OCI-LY3 (cell line): ENCODE measurements at regions not wholly inside any gene's neighbourhood (a gene's known extent, or its start where the extent isn't known, plus 50 kb on each side); places are given as distances from the start of the nearest gene placed in this dataset.

Experiments
- H2AFZ ChIP-seq: fragments of 200-600, 300-600 bp; shearing (Covaris generic); 2 replicates; pipeline ENCODE4 v1.6.0; 2014; ENCODE audit warnings: antibody characterized with exemption, low read depth, low read length
- H3K27ac ChIP-seq: fragments of 200-600, 300-600 bp; sonication (generic); 2 replicates; pipeline ENCODE4 v1.5.1; 2014; ENCODE audit warnings: mild to moderate bottlenecking, low read length, moderate library complexity, mixed read lengths
- H3K27me3 ChIP-seq: fragments of 200-600, 300-600 bp; sonication (generic); 2 replicates; pipeline ENCODE4 v1.6.1; 2014; ENCODE audit warnings: low read depth, low read length, mixed read lengths
- H3K36me3 ChIP-seq: fragments of 200-600, 300-600 bp; sonication (generic); replicated peaks from 2 replicates; pipeline ENCODE3; 2014; ENCODE audit warnings: low read depth, low read length, mixed read lengths
- H3K4me1 ChIP-seq: fragments of 300-600, 200-600 bp; sonication (generic); 2 replicates; pipeline ENCODE4 v1.6.1; 2014; ENCODE audit warnings: low read length, mixed read lengths
- H3K4me2 ChIP-seq: fragments of 200-600, 300-600 bp; sonication (generic); 2 replicates; pipeline ENCODE4 v1.6.1; 2014; ENCODE audit warnings: low read length, mixed read lengths
- H3K4me3 ChIP-seq: fragments of 300-600, 200-600 bp; sonication (generic); 2 replicates; pipeline ENCODE4 v1.5.1; 2014; ENCODE audit warnings: antibody characterized with exemption, mild to moderate bottlenecking, low read length, moderate library complexity
- H3K79me2 ChIP-seq: fragments of 300-600, 200-600 bp; shearing (Covaris generic); 2 replicates; pipeline ENCODE4 v1.6.1; 2014; ENCODE audit warnings: mild to moderate bottlenecking, low read length, mixed read lengths
- H3K9ac ChIP-seq: fragments of 300-600, 200-600 bp; shearing (Covaris generic); 2 replicates; pipeline ENCODE4 v1.6.0; 2014; ENCODE audit warnings: mild to moderate bottlenecking, low read length, moderate library complexity
- H3K9me3 ChIP-seq: fragments of 200-600, 300-600 bp; shearing (Covaris generic); 2 replicates; pipeline ENCODE4 v1.6.1; 2014; ENCODE audit warnings: low read length, mixed read lengths; ENCODE audit not compliant: insufficient read depth
- H4K20me1 ChIP-seq: fragments of 200-600, 300-600 bp; sonication (generic); 2 replicates; pipeline ENCODE4 v1.6.1; 2016; ENCODE audit warnings: low read length, mixed read lengths; ENCODE audit not compliant: insufficient read depth
- CTCF ChIP-seq: fragments of 200-600, 300-600 bp; sonication (generic); IDR thresholded peaks from 2 replicates; pipeline ENCODE4 v1.5.1; 2014; ENCODE audit warnings: antibody characterized with exemption, low read length, low read depth
- EZH2phosphoT487 ChIP-seq: fragments of 200-600 bp; shearing (Covaris generic); IDR thresholded peaks from 2 replicates; pipeline ENCODE4 v1.6.1; 2018; ENCODE audit warnings: antibody characterized with exemption, mixed run types, low read depth

GRCh38 chr19:28601723-28602440 is 611.1 kb downstream of the UQCRFS1 start:
- TF ChIP-seq CTCF (no peak), EZH2phosphoT487 (no peak)
- no peaks in the 10 kb centered on the region for H3K27me3 ChIP-seq
- peaks cover 22% of the 10 kb centered on the region for H3K79me2 ChIP-seq
- peak overlapping the region; percentile 43; the same call in 1 of the 2 replicates for H2AFZ ChIP-seq
- H3K4me3 ChIP-seq = no peak overlapping the region
- H3K4me2 ChIP-seq = peak overlapping the region; percentile 42
- peak overlapping the region; percentile 55 for H3K9ac ChIP-seq
- no peaks in the 10 kb centered on the region for H3K9me3 ChIP-seq
- peaks cover 3% of the 10 kb centered on the region for H3K36me3 ChIP-seq
- peaks cover 83% of the 10 kb centered on the region for H3K4me1 ChIP-seq
- H3K27ac ChIP-seq = peak overlapping the region; percentile 96
- H4K20me1 ChIP-seq = no peaks in the 10 kb centered on the region

GRCh38 chr19:28598861-28599260 is 614.1 kb downstream of the UQCRFS1 start:
- no peak overlapping the region for H3K4me2 ChIP-seq
- H3K9me3 ChIP-seq = peaks cover 3% of the 10 kb centered on the region; the same call in 1 of the 2 replicates
- H3K36me3 ChIP-seq = no peaks in the 10 kb centered on the region
- no peak overlapping the region for H3K9ac ChIP-seq
- H3K27me3 ChIP-seq = no peaks in the 10 kb centered on the region
- H3K27ac ChIP-seq = no peak overlapping the region
- H3K4me1 ChIP-seq = peaks cover 69% of the 10 kb centered on the region
- H4K20me1 ChIP-seq = no peaks in the 10 kb centered on the region
- peaks cover 3% of the 10 kb centered on the region; the same call in 1 of the 2 replicates for H3K79me2 ChIP-seq
- H2AFZ ChIP-seq = no peak overlapping the region
- no peak overlapping the region for H3K4me3 ChIP-seq
- no peak for TF ChIP-seq EZH2phosphoT487
- peak; percentile 8; the same call in 1 of the 2 replicates for TF ChIP-seq CTCF

- Histone ChIP-seq H3K9ac (no peak overlapping the region), H3K79me2 (no peaks in the 10 kb centered on the region), H3K4me3 (no peak overlapping the region), H3K36me3 (no peaks in the 10 kb centered on the region), H3K27me3 (no peaks in the 10 kb centered on the region), H3K4me1 (peaks cover 64% of the 10 kb centered on the region), H3K27ac (no peak overlapping the region), H3K4me2 (no peak overlapping the region), H2AFZ (no peak overlapping the region), H3K9me3 (peaks cover 3% of the 10 kb centered on the region; the same call in 1 of the 2 replicates), H4K20me1 (no peaks in the 10 kb centered on the region)
- no peak for TF ChIP-seq CTCF
- no peak for TF ChIP-seq EZH2phosphoT487
Observed at GRCh38 chr19:28596561-28597071, 616.3 kb downstream of the UQCRFS1 start.

GRCh38 chr19:28595722-28596480 is 617.0 kb downstream of the UQCRFS1 start:
- no peak for TF ChIP-seq EZH2phosphoT487
- TF ChIP-seq CTCF = no peak
- Histone ChIP-seq H2AFZ (no peak overlapping the region), H3K36me3 (no peaks in the 10 kb centered on the region), H4K20me1 (no peaks in the 10 kb centered on the region), H3K4me3 (no peak overlapping the region), H3K79me2 (no peaks in the 10 kb centered on the region), H3K27ac (no peak overlapping the region), H3K9me3 (peaks cover 3% of the 10 kb centered on the region; the same call in 1 of the 2 replicates), H3K27me3 (no peaks in the 10 kb centered on the region), H3K4me2 (no peak overlapping the region), H3K4me1 (peaks cover 64% of the 10 kb centered on the region), H3K9ac (no peak overlapping the region)
